ENCODE measurements at regions not wholly inside any gene's neighbourhood (a gene's known extent, or its start where the extent isn't known, plus 50 kb on each side); places are given as distances from the start of the nearest gene placed in this dataset.
"Not testable (repeated sequence)": the region's sequence is repeated elsewhere in the genome, so short reads cannot be mapped to it uniquely, and the experiment has no call there.

- no peak for DNase-seq (ENCODE audit: low read depth)
- no peak for TF ChIP-seq CTCF (conservative IDR thresholded peaks at IDR 0.05; ENCODE audit: low read length)
- no peak overlapping the region for H3K4me3 ChIP-seq (ENCODE audit: low read length)
Observed at GRCh38 chr9:65444943-65445342, 159.9 kb upstream of the FOXD4L5 start.

DNA sequence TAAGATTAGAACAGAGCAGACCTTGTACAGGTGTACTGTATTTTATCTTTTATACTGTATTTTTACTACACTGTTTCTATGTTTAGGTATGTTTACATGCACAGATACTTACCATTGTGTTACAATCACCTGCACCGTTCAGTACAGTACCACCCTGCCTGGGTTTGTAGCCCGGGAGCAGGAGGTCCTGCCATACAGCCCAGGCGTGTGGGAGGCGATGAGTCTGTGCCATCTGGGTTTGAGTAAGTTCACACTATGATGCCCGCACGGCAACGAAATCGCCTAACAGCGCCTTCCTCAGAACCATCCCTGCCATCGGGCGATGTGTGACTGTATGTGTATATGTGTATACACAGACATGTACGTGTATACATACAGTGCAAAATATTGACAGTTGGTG lies 157.1 kb upstream of the FOXD4L5 start:
- not testable (repeated sequence) for H3K4me3 ChIP-seq (ENCODE audit: low read length); DNase-seq (ENCODE audit: low read depth)

DNA sequence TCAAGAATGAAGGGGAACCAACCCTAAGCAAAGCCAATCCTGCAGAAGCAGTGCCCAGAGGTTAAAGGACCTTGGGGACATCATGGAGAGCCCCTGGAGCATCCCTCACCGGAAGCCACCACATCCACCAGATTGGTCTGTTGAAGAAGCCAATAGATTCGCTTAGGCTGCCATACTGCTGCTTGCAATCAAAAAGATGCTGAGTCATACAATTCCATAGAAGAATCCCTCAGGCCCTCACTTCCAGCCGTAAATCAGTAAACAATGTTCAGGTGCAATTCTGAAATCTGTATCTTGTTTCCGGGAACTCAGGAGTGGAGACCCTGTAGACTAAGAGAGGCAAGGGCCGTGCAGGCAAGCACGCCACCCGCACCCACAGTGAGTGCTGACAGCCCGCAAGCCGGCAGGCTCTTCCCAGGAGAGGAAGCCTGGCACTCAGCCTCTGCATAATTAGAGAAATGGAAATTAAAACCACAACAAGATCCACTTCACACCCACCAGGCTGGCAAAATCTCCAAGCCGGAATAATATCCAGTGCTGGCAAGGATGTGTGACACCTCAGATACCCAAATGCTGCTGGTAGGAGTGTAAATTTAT lies 156.4 kb upstream of the FOXD4L5 start:
- not testable (repeated sequence) for H3K4me3 ChIP-seq (ENCODE audit: low read length); DNase-seq (ENCODE audit: low read depth)

DNA sequence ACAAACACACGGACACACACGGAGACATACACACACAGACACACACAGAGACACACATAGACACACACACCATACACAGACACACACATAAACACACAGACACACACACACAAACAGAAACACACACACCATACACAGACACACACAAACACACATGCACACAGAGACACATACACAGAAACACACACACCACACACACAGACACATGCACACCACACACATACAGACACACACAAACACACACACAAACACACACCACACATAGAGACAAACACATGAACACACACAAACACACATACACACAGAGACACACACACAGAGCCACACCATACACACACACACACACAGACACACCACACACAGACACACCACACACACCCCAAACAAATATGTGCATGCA lies 152.7 kb upstream of the FOXD4L5 start:
- no peak overlapping the region for H3K4me3 ChIP-seq (ENCODE audit: low read length)
- TF ChIP-seq CTCF (conservative IDR thresholded peaks at IDR 0.05; ENCODE audit: low read length): no peak
- no peak for DNase-seq (ENCODE audit: low read depth)

DNA sequence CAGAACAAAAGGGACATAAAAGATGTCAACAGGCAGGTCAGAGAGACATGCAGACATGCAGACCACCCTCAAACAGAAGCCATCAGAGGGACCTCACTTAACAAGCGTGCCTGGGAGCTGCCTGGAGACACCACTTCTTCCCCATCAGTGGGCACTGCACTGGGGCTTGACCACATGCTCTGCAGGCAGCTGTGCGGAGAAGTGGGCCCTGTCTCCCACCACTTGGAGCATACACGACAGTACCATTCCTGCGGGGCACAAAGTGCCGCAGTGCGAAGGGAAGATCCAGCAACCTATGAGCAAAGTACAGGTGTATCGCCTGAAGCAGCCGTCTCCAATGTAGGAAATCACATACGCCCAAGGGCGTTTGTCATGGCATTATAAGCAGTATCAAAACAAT lies 150.5 kb upstream of the FOXD4L5 start:
- no peak overlapping the region for H3K4me3 ChIP-seq (ENCODE audit: low read length)
- TF ChIP-seq CTCF (conservative IDR thresholded peaks at IDR 0.05; ENCODE audit: low read length): no peak
- no peak for DNase-seq (ENCODE audit: low read depth)

GRCh38 chr9:65432722-65433323 lies 147.8 kb upstream of the FOXD4L5 start:
- no peak for TF ChIP-seq CTCF (conservative IDR thresholded peaks at IDR 0.05; ENCODE audit: low read length)
- no peak for DNase-seq (ENCODE audit: low read depth)
- no peak overlapping the region for H3K4me3 ChIP-seq (ENCODE audit: low read length)

DNA sequence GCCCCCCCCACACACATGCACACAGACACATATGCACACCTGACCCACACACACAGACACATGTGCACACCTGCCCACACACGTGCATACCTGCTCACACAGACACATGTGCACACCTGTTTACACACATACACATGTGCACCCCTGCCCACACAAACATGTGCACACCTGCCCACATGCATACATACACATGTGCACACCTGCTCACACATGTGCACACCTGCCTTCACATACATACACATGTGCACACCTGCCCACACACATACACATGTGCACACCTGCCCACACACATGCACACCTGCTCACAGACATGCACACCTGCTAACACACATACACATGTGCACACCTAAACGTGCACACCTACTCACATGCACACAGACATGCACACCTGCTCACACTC lies 147.0 kb upstream of the FOXD4L5 start:
- no peak for DNase-seq (ENCODE audit: low read depth)
- TF ChIP-seq CTCF (conservative IDR thresholded peaks at IDR 0.05; ENCODE audit: low read length): no peak
- H3K4me3 ChIP-seq (ENCODE audit: low read length): no peak overlapping the region

GRCh38 chr9:65430221-65430620 lies 145.2 kb upstream of the FOXD4L5 start:
- DNase-seq (ENCODE audit: low read depth): no peak
- no peak for TF ChIP-seq CTCF (conservative IDR thresholded peaks at IDR 0.05; ENCODE audit: low read length)
- H3K4me3 ChIP-seq (ENCODE audit: low read length): no peak overlapping the region

GRCh38 chr9:65427361-65427760 lies 142.4 kb upstream of the FOXD4L5 start:
- not testable (repeated sequence) for DNase-seq (ENCODE audit: low read depth); H3K4me3 ChIP-seq (ENCODE audit: low read length)

DNA sequence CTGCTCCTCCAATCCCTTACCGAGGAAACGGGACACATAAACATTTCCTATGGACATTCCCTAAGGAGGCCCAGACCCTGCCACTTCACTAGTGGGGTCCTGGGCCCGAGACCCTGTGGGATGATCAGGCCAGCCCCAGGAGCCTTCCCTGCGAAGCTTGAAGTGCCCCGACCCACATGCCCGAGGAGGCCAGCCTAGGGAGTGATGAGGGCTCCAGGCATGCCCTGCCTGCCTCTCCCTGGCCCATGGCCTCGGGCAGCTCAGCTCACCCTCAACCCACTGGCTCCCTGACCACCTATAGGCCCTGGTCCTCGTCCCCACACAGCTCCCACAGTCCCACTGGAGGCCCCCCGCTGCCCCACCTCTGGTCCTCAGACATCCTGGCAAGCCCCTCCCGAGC lies 141.8 kb upstream of the FOXD4L5 start:
- not testable (repeated sequence) for DNase-seq (ENCODE audit: low read depth); H3K4me3 ChIP-seq (ENCODE audit: low read length)

All from AG10803 (cell line).